Activated naive CD8-positive, alpha-beta T cell treated with anti-CD3 and anti-CD28 coated beads, Interleukin-2, amount 50 U/mL, for 24 hours (primary cell): ENCODE measurements at regions not wholly inside any gene's neighbourhood (a gene's known extent, or its start where the extent isn't known, plus 50 kb on each side); places are given as distances from the start of the nearest gene placed in this dataset.

Experiments used
- ATAC-seq: fragments of 150-1000 bp; cut with Tn5 transposase; one replicate; pipeline ENCODE4 v1.10.0; 2021
- DNase-seq: peaks from one replicate; pipeline ENCODE4 v3.0.0; 2021
- H3K27ac Mint-ChIP-seq: one replicate; pipeline ENCODE4 v1.8.0; 2021; ENCODE audit warnings: mild to moderate bottlenecking, mixed read lengths
- H3K27me3 Mint-ChIP-seq: one replicate; pipeline ENCODE4 v1.8.0; 2021; ENCODE audit warnings: mixed read lengths
- H3K36me3 Mint-ChIP-seq: one replicate; pipeline ENCODE4 v1.8.0; 2021; ENCODE audit warnings: low read depth, mixed read lengths
- H3K4me1 Mint-ChIP-seq: one replicate; pipeline ENCODE4 v1.8.0; 2021; ENCODE audit warnings: mixed read lengths
- H3K4me3 Mint-ChIP-seq: one replicate; pipeline ENCODE4 v1.8.0; 2021; ENCODE audit warnings: mild to moderate bottlenecking, moderate library complexity, mixed read lengths
- H3K9me3 Mint-ChIP-seq: one replicate; pipeline ENCODE4 v1.8.0; 2021; ENCODE audit warnings: mixed read lengths

DNA sequence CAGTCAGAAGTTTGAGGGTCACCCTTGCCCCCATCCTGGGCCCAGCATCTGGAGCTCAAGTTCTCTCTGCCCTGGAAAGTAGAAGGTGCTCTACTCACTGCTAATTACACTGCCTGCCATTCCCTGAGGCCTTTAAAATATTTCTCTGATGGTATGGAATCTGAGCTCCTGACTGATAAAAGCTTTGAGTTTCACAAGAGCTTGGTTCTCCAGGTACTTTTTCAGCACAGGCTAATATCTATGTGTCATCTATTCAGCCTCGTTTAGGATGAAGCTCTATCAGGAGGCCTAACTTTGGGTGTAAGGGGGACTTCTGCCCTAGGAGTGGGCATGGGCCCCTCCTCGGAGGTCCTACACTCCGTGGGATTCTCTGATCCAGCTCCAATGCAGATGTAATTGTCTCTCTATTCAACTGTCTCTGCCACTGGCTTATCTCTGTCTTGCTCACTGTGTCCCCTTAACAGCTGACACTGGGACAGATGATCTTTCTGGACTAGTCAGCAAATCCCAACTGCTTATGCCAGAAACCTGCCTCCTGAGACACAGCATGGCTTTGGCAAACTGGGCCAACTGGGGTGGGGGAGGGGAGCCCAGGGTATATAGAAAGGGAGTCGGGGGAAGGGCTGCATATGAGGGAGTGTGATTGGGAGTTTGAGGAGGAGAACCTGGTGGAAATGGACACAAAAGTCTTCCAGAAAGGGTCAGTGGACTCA, 104.2 kb upstream of the GADD45A start:
- no peaks in the 10 kb centered on the region for H3K36me3 Mint-ChIP-seq
- H3K9me3 Mint-ChIP-seq = no peaks in the 10 kb centered on the region
- ATAC-seq (no peak), DNase-seq (no peak)
- H3K4me3 Mint-ChIP-seq = no peak overlapping the region
- H3K27me3 Mint-ChIP-seq = peaks cover 2% of the 10 kb centered on the region
- no peak overlapping the region for H3K27ac Mint-ChIP-seq
- no peaks in the 10 kb centered on the region for H3K4me1 Mint-ChIP-seq

GRCh38 chr1:67582625-67583461, 102.2 kb upstream of the GADD45A start:
- Mint-ChIP-seq H3K27me3 (peaks cover 2% of the 10 kb centered on the region), H3K9me3 (no peaks in the 10 kb centered on the region), H3K4me1 (no peaks in the 10 kb centered on the region), H3K27ac (no peak overlapping the region), H3K4me3 (no peak overlapping the region), H3K36me3 (no peaks in the 10 kb centered on the region)
- DNase-seq (no peak), ATAC-seq (no peak)

- ATAC-seq = no peak
- H3K4me3 Mint-ChIP-seq = no peak overlapping the region
- no peaks in the 10 kb centered on the region for H3K36me3 Mint-ChIP-seq
- H3K9me3 Mint-ChIP-seq = no peaks in the 10 kb centered on the region
- H3K27ac Mint-ChIP-seq = no peak overlapping the region
- H3K27me3 Mint-ChIP-seq = peaks cover 2% of the 10 kb centered on the region
- DNase-seq = no peak
- no peaks in the 10 kb centered on the region for H3K4me1 Mint-ChIP-seq
Measured at GRCh38 chr1:67583462-67583950, 101.5 kb upstream of the GADD45A start.

- ATAC-seq (no peak), DNase-seq (no peak)
- H3K27me3 Mint-ChIP-seq = peaks cover 2% of the 10 kb centered on the region
- H3K9me3 Mint-ChIP-seq = no peaks in the 10 kb centered on the region
- H3K36me3 Mint-ChIP-seq = no peaks in the 10 kb centered on the region
- H3K4me3 Mint-ChIP-seq = no peak overlapping the region
- H3K27ac Mint-ChIP-seq = no peak overlapping the region
- no peaks in the 10 kb centered on the region for H3K4me1 Mint-ChIP-seq
Measured at GRCh38 chr1:67584938-67585337, 100.1 kb upstream of the GADD45A start.

DNA sequence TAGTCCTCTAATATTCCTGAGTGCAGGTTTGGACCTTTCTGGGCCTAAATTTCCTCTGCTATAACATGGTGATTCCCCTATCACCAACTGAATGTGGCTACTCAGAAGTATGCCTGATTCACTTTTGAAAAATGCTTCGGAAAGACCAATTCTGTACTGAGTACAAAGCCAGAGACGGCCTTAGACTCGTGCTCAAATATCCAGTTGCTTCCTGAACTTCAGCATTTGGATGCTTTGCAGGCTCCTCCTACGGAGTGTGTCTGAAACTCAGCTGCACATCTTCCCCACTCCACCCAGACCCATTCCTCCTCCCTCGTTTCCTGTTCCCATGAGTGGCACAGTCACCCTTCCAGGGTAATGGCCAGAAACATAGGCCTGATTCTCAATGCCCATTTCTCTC, 98.4 kb upstream of the GADD45A start:
- H3K27ac Mint-ChIP-seq = no peak overlapping the region
- no peaks in the 10 kb centered on the region for H3K9me3 Mint-ChIP-seq
- H3K27me3 Mint-ChIP-seq = peaks cover under 1% of the 10 kb centered on the region
- ATAC-seq (no peak), DNase-seq (no peak)
- H3K4me1 Mint-ChIP-seq = no peaks in the 10 kb centered on the region
- H3K4me3 Mint-ChIP-seq = no peak overlapping the region
- H3K36me3 Mint-ChIP-seq = no peaks in the 10 kb centered on the region

- H3K36me3 Mint-ChIP-seq = no peaks in the 10 kb centered on the region
- H3K27ac Mint-ChIP-seq = no peak overlapping the region
- DNase-seq = no peak
- H3K9me3 Mint-ChIP-seq = no peaks in the 10 kb centered on the region
- no peak overlapping the region for H3K4me3 Mint-ChIP-seq
- H3K4me1 Mint-ChIP-seq = no peaks in the 10 kb centered on the region
- no peak for ATAC-seq
- H3K27me3 Mint-ChIP-seq = no peaks in the 10 kb centered on the region
Measured at GRCh38 chr1:67588178-67588855, 96.7 kb upstream of the GADD45A start.

GRCh38 chr1:67589519-67590233, 95.3 kb upstream of the GADD45A start:
- Mint-ChIP-seq H3K4me3 (no peak overlapping the region), H3K4me1 (no peaks in the 10 kb centered on the region), H3K27me3 (no peaks in the 10 kb centered on the region), H3K27ac (no peak overlapping the region), H3K36me3 (no peaks in the 10 kb centered on the region), H3K9me3 (no peaks in the 10 kb centered on the region)
- no peak for ATAC-seq
- no peak for DNase-seq

DNA sequence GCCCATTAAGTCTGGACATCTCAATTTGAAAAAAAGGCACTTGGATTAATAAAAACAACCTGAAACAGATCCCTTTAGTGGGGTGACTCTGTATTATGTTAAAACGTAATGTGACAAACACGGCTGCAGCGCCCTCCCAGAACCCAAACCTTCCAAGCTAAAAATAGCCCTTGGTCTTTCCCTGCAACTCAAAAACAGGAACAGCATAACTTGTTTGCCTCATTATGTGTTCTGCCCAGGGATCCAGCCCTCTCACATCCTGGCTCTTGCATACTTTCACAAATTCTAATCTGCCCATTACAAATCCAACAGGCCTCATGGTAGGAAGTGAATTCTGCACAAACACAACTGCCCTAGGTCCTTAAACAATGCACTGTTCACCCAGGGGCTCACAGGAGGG, 94.7 kb upstream of the GADD45A start:
- Mint-ChIP-seq H3K27ac (no peak overlapping the region), H3K36me3 (no peaks in the 10 kb centered on the region), H3K9me3 (no peaks in the 10 kb centered on the region), H3K27me3 (no peaks in the 10 kb centered on the region), H3K4me3 (no peak overlapping the region), H3K4me1 (no peaks in the 10 kb centered on the region)
- ATAC-seq (no peak), DNase-seq (no peak)

- Mint-ChIP-seq H3K27me3 (no peaks in the 10 kb centered on the region), H3K27ac (no peak overlapping the region), H3K9me3 (no peaks in the 10 kb centered on the region), H3K36me3 (no peaks in the 10 kb centered on the region), H3K4me3 (no peak overlapping the region), H3K4me1 (no peaks in the 10 kb centered on the region)
- no peak for DNase-seq
- ATAC-seq = no peak
Measured at GRCh38 chr1:67594764-67595163, 90.2 kb upstream of the GADD45A start.

- H3K27ac Mint-ChIP-seq = no peak overlapping the region
- H3K4me1 Mint-ChIP-seq = no peaks in the 10 kb centered on the region
Measured at GRCh38 chr1:67596674-67597073, 88.3 kb upstream of the GADD45A start.

GRCh38 chr1:67597336-67597735, 87.7 kb upstream of the GADD45A start:
- no peak for DNase-seq
- Mint-ChIP-seq H3K9me3 (no peaks in the 10 kb centered on the region), H3K27me3 (no peaks in the 10 kb centered on the region), H3K4me3 (no peak overlapping the region), H3K27ac (no peak overlapping the region), H3K4me1 (no peaks in the 10 kb centered on the region), H3K36me3 (no peaks in the 10 kb centered on the region)
- ATAC-seq = peak; percentile 36

More at GRCh38 chr1:67596674-67597073, 88.3 kb upstream of the GADD45A start:
- DNase-seq = no peak
- Mint-ChIP-seq H3K36me3 (no peaks in the 10 kb centered on the region), H3K9me3 (no peaks in the 10 kb centered on the region), H3K27me3 (no peaks in the 10 kb centered on the region), H3K4me3 (no peak overlapping the region)
- ATAC-seq = no peak

GRCh38 chr1:67599085-67599484, 85.9 kb upstream of the GADD45A start:
- no peaks in the 10 kb centered on the region for H3K4me1 Mint-ChIP-seq
- no peaks in the 10 kb centered on the region for H3K27me3 Mint-ChIP-seq
- H3K4me3 Mint-ChIP-seq = no peak overlapping the region
- H3K27ac Mint-ChIP-seq = no peak overlapping the region
- H3K36me3 Mint-ChIP-seq = no peaks in the 10 kb centered on the region
- ATAC-seq (no peak), DNase-seq (no peak)
- no peaks in the 10 kb centered on the region for H3K9me3 Mint-ChIP-seq

GRCh38 chr1:67601539-67601938, 83.5 kb upstream of the GADD45A start:
- H3K9me3 Mint-ChIP-seq = no peaks in the 10 kb centered on the region
- H3K27me3 Mint-ChIP-seq = no peaks in the 10 kb centered on the region
- H3K27ac Mint-ChIP-seq = no peak overlapping the region
- no peak for DNase-seq
- no peaks in the 10 kb centered on the region for H3K4me1 Mint-ChIP-seq
- H3K36me3 Mint-ChIP-seq = no peaks in the 10 kb centered on the region
- ATAC-seq = no peak
- H3K4me3 Mint-ChIP-seq = no peak overlapping the region

GRCh38 chr1:67601955-67602354, 83.0 kb upstream of the GADD45A start:
- Mint-ChIP-seq H3K27me3 (no peaks in the 10 kb centered on the region), H3K36me3 (no peaks in the 10 kb centered on the region), H3K9me3 (no peaks in the 10 kb centered on the region), H3K4me3 (no peak overlapping the region), H3K4me1 (no peaks in the 10 kb centered on the region), H3K27ac (no peak overlapping the region)
- no peak for ATAC-seq
- DNase-seq = no peak
